HepG2 (cell line): ENCODE measurements at regions not wholly inside any gene's neighbourhood (a gene's known extent, or its start where the extent isn't known, plus 50 kb on each side); places are given as distances from the start of the nearest gene placed in this dataset.

ENCODE experiments used
- ATF6 ChIP-seq: sonication (generic); formaldehyde crosslinking; conservative IDR thresholded peaks from 2 replicates; pipeline ENCODE4 v1.4.0; 2020; ENCODE audit warnings: missing genetic modification reagents
- CEBPZ ChIP-seq: IDR thresholded peaks from 2 replicates; pipeline ENCODE4 v1.6.1; 2012; ENCODE audit warnings: low read length, improper control_type of control experiment
- EHMT2 ChIP-seq: fragments of 200-600 bp; sonication (generic); IDR thresholded peaks from 2 replicates; pipeline ENCODE4 v1.7.0; 2017; ENCODE audit warnings: antibody characterized with exemption, low read depth, low read length, borderline replicate concordance
- FUBP1 ChIP-seq: sonication (generic); formaldehyde crosslinking; IDR thresholded peaks from 2 replicates; pipeline ENCODE4 v1.5.1; 2020; ENCODE audit warnings: missing genetic modification reagents, mild to moderate bottlenecking, borderline replicate concordance
- IRF2 ChIP-seq: IDR thresholded peaks from 2 replicates; pipeline ENCODE4 v1.6.1; 2018; ENCODE audit warnings: missing genetic modification reagents, missing compliant biosample characterization
- MATR3 ChIP-seq: sonication (generic); formaldehyde crosslinking; IDR thresholded peaks from 2 replicates; pipeline ENCODE4 v1.4.0; 2020; ENCODE audit warnings: missing genetic modification reagents
- MTF2 ChIP-seq: sonication (generic); formaldehyde crosslinking; IDR thresholded peaks from 2 replicates; pipeline ENCODE4 v1.5.0; 2020; ENCODE audit warnings: missing genetic modification reagents, borderline replicate concordance
- NFKB2 ChIP-seq: sonication (generic); formaldehyde crosslinking; IDR thresholded peaks from 2 replicates; pipeline ENCODE4 v1.4.0; 2020; ENCODE audit warnings: missing genetic modification reagents, borderline replicate concordance
- NR2F6 ChIP-seq, 2 experiments: IDR thresholded peaks; 2 replicates each; pipeline ENCODE4 v1.6.1; 2016; ENCODE audit warnings: antibody characterized with exemption in 1 of 2, mild to moderate bottlenecking in 1 of 2
- POLR2A ChIP-seq, 2 experiments: IDR thresholded peaks; 2 replicates each; pipeline ENCODE4 v1.6.1; 2011; ENCODE audit warnings: low read depth in 2 of 2, low read length in 2 of 2, mild to moderate bottlenecking in 1 of 2, moderate library complexity in 1 of 2; ENCODE audit not compliant: insufficient read depth in 1 of 2
- SMARCC2 ChIP-seq: fragments of 450-650 bp; IDR thresholded peaks from 2 replicates; pipeline ENCODE4 v1.6.1; 2017; ENCODE audit warnings: antibody characterized with exemption, mild to moderate bottlenecking
- SP1 ChIP-seq, 2 experiments: fragments of 450-650 bp in 1 of 2; sonication (generic) in 1 of 2; formaldehyde crosslinking in 1 of 2; IDR thresholded peaks; 2 replicates each; pipeline versions ENCODE4 v1.4.0 to v1.6.1; 2016 to 2020; ENCODE audit warnings: missing genetic modification reagents in 1 of 2
- SYNCRIP ChIP-seq: fragments of 200-400 bp; formaldehyde crosslinking; IDR thresholded peaks from 2 replicates; pipeline ENCODE4 v1.6.1; 2018; ENCODE audit warnings: mild to moderate bottlenecking, low read depth, low read length; ENCODE audit not compliant: insufficient read depth
- YEATS2 ChIP-seq: sonication (generic); formaldehyde crosslinking; IDR thresholded peaks from 2 replicates; pipeline ENCODE4 v1.4.0; 2020; ENCODE audit warnings: missing genetic modification reagents, borderline replicate concordance
- ZBTB14 ChIP-seq: sonication (generic); formaldehyde crosslinking; IDR thresholded peaks from 2 replicates; pipeline ENCODE4 v1.4.0; 2020; ENCODE audit warnings: missing genetic modification reagents
- ZFP1 ChIP-seq: IDR thresholded peaks from 2 replicates; pipeline ENCODE4 v1.6.1; 2016
- ZFP36 ChIP-seq: fragments of 150-350 bp; IDR thresholded peaks from 2 replicates; pipeline ENCODE4 v1.6.1; 2018; ENCODE audit warnings: borderline replicate concordance, low read length, low read depth; ENCODE audit not compliant: partially characterized antibody
- ZKSCAN8 ChIP-seq: IDR thresholded peaks from 2 replicates; pipeline ENCODE4 v1.6.1; 2016; ENCODE audit warnings: borderline replicate concordance, missing genetic modification reagents, missing compliant biosample characterization
- ZNF207 ChIP-seq: fragments of 450-650 bp; IDR thresholded peaks from 2 replicates; pipeline ENCODE4 v1.6.1; 2016; ENCODE audit warnings: antibody characterized with exemption, borderline replicate concordance
- ZNF256 ChIP-seq: sonication (generic); formaldehyde crosslinking; conservative IDR thresholded peaks from 2 replicates; pipeline ENCODE4 v1.4.0; 2020; ENCODE audit warnings: missing genetic modification reagents
- ZNF605 ChIP-seq: sonication (generic); formaldehyde crosslinking; IDR thresholded peaks from 2 replicates; pipeline ENCODE4 v1.8.0; 2022; ENCODE audit warnings: mild to moderate bottlenecking, missing genetic modification reagents
- ZSCAN12 ChIP-seq: sonication (generic); formaldehyde crosslinking; IDR thresholded peaks from 2 replicates; pipeline ENCODE4 v1.9.0; 2021; ENCODE audit warnings: mild to moderate bottlenecking, missing genetic modification reagents

- TF ChIP-seq SP1 (IDR thresholded peaks at IDR 0.05) (no peak), SP1 (CRISPR knock-in tag; IDR thresholded peaks at IDR 0.05) (peak; percentile 47; the same call in 1 of the 2 replicates), ZFP36 (no peak), YEATS2 (CRISPR knock-in tag) (peak; percentile 83; the same call in 1 of the 2 replicates), IRF2 (CRISPR knock-in tag) (peak; percentile 95), MTF2 (CRISPR knock-in tag) (no peak), NR2F6 (IDR thresholded peaks at IDR 0.05) (no peak), NR2F6 (CRISPR knock-in tag; IDR thresholded peaks at IDR 0.05) (peak; percentile 66; the same call in 1 of the 2 replicates), ZNF256 (CRISPR knock-in tag) (peak; percentile 99), SMARCC2 (no peak), MATR3 (CRISPR knock-in tag) (no peak), FUBP1 (CRISPR knock-in tag) (no peak), ZFP1 (peak; percentile 80; the same call in 1 of the 2 replicates), ZNF207 (no peak), NFKB2 (peak; percentile 100), EHMT2 (peak; percentile 98; the same call in 1 of the 2 replicates), CEBPZ (no peak), ZNF605 (CRISPR knock-in tag) (peak; percentile 98), ZSCAN12 (peak; percentile 99), POLR2A (IDR thresholded peaks at IDR 0.05; ENCODE audit: insufficient read depth in 1 of 2, low read depth in 2 of 2, low read length in 2 of 2) (no peak), ZBTB14 (peak; percentile 32; the same call in 1 of the 2 replicates), ATF6 (CRISPR knock-in tag) (peak; percentile 99), ZKSCAN8 (peak; percentile 79), SYNCRIP (no peak)
These were observed 105.0 kb upstream of the PRB2 start (continued) for GRCh38 chr12:11500188-11500860.
